NCI-H524 (cell line): ENCODE measurements at regions not wholly inside any gene's neighbourhood (a gene's known extent, or its start where the extent isn't known, plus 50 kb on each side); places are given as distances from the start of the nearest gene placed in this dataset.

Source experiments
- DNase-seq, 2 experiments: peaks; one replicate each; lab custom pipeline; 2025; lab: John Stamatoyannopoulos, UW

DNA sequence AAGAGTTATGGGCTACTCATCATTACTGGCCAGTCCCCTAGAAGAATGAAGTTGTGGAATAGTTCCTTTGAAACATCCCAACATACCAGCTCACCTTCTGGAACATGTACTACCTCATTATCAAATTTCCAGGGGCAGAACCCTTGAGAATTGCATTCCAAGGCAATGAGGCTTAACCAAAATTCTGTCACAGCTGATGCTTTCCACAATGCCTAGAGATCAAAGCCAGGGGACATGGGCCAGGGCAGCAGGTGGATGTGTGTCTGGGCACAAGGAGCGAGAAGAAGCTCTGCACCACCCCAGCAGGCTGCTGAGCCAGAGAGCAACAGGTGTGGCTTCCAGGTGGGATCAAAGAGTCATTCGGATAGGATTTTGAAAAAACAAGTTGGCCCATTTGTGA lies 362.1 kb downstream of the EFNB2 start:
- no peak for DNase-seq

DNA sequence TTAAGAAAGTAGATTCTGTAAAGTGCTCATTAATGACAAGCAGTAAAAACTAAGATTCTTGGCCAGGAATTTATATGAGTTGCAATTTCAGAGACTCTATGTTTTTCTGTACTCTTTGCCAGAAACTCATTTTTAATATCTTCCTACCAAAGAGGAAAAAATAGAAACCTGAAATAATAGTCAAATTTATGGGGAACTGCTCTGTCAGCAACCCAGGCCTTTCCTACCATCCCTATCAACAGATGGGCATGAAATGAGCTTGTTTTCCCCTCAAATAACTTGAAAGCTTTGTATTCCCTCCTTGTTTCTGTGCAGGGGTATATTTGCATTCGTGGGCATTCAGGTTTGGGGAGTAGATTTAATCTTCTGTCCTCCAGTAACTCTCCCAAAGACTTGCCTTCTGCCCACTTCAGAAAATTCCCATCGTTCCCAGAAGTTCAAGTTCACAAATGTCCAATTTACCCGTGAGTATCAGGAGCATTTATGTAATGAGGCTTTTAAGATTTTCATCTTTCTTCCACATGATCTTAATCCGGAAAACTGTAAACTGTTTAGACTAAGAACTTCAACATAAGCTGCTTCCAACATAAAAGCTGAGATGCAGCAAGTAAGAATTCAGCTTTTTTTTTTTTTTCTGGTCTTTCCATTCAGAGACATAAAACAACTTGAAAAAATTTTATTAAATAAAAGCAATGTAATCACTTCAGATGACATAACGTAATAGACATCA lies 363.1 kb downstream of the EFNB2 start:
- DNase-seq: no peak

DNA sequence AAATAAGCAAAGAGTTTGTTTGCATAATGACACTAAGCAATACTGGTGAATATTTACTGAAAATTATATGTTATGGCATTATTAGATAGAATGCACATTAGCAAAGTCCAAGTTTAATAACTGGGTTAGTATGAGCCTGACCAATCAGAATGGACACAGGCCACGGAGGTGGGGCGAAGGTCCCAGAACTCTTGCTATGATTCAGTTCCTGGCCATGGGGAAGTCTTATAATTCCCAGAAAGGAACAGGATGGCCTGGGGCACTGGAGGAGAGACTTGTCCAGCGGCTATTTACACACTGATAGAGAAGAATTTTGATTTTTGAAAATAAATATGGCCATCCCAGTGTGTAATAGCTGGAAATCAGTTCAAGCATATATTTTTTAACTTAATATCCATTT lies 372.0 kb downstream of the EFNB2 start:
- no peak for DNase-seq

DNA sequence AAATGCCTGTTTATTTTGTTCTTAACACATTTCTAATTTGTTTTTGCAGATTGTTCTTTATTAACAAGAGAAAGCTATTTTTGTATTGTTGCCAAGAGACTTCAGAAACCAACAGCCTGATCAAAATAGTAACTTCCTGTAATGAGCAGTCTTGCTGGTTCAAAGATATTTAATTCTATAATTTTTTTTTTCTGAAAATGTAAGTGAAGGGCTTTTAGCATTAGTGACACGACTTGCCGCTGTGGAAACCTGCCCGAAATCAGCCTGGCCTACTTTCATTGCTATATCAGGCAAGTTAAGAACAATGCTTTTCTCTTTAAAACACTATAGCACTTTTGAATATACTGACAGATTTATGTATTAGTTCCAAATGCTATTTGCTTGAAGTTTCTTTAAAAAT lies 374.3 kb downstream of the EFNB2 start:
- DNase-seq: no peak

DNA sequence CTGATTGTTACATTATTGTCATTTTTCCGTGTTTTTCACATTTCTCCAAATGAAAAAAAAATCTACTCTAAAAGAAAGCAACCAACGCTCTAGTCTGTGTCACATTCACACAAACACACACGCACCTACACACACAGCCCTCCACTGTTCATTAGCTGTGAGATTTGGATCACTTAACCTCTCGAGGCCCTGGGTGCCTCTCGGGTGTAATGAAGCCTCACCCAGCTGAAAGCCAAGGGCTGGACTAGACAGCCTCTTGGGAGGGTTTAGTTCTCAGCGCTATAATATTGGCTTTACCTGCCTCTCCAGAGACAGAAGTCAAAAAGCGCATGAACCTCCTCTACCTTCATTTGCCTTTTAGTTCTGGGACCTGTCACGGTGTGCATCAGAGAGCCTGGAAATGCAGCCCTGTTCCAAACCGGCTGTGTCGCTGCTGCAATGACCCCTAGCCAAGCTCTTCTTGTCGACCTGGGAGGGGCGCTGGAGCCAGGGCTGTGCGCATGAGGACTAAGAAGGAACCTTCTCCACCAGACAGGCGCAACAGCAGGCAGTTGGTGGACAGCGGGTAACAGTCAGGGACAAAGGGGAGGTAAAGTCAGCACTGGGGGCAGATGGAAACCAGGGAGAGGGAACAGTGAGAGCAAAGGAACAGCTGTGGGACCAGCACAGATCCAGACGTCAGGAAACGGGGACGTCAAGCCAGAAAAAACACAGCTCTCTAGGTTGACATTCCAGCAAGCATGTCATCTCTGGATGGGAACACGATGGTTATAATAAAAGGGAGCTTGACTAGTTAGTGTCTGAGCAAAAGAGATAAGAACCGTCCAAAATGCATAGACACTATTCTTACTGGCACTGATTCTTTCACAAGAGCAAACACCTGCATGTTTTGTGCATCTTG lies 375.9 kb downstream of the EFNB2 start:
- DNase-seq: no peak

DNA sequence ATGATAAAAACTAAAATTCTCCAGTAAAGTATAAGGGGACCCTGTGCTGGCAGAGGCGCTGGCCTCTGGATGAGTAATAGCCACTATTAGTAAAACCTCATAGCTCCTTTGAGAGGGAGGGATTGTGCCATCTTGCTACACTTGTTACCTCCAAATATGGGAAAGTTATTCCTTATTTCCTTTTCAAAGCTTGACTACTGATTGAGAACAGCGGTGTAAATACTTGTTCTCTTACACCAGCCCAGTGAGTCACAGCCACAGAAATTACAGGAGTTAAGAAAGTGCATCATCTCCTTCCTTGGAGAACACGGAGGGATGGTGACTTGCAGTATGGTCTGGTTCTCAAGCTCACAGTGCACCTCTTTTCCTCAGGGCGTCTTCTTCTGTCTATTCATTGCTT lies 379.0 kb downstream of the EFNB2 start:
- no peak for DNase-seq

DNA sequence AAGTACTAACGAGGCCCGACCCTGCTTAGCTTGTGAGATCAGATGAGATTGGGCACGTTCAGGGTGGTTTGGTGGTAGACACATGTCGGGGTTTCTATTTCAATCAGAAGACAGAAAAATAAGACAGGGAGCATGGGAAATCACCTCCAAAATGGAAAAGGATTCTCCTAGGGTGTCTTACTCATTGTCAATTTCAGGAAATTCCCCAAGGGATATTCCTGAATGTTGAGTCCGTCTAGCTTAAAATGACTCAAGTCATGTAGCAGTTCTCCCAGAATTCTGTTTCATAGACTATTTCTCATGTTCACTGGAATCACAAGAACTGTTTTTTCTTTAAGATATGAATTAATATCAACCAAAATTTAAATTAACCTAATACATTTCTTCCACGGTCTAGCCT lies 380.1 kb downstream of the EFNB2 start:
- DNase-seq: no peak

DNA sequence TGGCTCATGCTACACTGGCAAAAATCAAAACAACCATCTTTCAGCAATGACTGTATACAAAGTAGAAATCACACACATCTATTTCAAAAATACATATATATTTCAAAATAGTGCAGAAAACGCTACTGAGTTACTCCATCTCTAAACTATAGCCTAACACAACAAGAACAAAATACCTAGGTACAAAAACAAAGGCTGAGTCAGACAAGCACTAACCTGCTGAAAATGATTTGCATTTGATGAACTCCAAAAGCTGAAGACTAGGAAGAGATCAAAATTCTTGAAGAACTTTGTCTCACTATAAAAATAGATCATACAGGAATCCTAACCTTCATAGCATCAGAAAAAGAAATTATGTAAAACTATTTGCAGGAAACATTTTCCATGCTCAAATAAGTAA lies 381.6 kb downstream of the EFNB2 start:
- DNase-seq: no peak

DNA sequence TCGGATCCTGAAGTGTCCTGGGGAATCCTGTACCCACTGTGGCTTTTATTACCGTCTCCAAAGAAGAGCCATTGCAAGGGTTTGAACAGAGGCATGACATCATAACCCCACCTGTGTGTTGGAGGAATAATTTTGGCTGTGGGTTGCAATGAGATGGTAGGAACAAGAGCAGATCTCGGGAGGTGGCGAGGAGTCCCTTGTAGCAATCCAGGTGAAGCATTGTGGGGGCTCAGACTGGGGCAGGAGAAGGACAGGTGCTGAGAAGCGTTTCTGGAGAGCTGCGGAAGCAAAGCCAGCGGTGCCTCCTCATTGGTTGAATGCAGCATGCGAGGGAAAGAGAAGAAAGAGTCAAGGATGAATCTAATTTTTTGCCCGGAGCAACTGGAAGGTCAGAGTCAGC lies 382.4 kb downstream of the EFNB2 start:
- no peak for DNase-seq

DNA sequence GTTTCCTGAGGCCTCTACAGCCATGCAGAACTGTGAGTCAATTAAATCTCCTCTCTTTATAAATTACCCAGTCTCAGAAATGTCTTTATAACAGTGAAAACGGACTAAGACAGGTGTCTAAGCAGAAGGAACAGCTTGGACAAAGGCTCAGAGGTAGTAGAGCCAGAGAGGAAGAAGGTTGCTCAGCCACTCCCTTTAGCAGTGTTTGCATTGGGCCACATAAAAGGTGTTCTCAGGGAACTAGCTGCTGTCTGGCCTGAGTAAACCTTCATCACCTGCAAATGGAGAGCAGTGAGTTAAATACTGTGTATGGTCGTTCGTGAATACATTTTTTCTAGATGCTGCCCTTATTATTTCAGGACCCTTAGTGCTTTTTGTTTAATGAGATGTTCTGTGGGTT lies 383.4 kb downstream of the EFNB2 start:
- no peak for DNase-seq

DNA sequence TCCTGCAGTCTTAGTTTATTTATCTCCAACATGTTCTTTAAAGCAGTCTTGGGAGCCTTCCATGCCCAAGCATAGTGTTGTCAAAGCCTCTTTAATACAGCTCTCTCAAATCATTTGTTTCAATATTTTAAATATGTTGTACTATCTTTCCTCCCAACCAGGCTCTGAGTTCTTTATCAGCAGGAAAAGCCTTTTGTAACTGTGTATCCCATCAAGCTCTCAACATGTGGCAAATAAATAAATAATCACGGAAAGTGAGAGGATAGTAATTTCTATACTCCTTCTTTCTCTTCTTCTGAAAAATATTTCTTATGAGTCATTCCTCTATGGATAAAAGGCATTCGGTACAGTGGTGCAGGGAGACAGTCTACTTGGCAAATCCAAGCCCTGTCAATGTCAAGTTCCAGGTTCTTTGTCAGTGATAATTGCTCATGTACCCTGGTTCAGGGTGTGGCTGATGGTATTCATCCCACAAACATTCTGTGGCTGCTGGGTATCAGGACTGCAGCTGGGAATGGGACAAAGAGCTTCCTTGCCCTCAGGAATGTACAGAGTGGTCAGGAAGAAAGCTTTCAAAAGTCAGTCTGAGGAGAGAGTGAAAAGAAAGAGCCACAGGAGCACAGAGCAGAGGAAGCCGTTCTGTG lies 384.3 kb downstream of the EFNB2 start:
- no peak for DNase-seq

DNA sequence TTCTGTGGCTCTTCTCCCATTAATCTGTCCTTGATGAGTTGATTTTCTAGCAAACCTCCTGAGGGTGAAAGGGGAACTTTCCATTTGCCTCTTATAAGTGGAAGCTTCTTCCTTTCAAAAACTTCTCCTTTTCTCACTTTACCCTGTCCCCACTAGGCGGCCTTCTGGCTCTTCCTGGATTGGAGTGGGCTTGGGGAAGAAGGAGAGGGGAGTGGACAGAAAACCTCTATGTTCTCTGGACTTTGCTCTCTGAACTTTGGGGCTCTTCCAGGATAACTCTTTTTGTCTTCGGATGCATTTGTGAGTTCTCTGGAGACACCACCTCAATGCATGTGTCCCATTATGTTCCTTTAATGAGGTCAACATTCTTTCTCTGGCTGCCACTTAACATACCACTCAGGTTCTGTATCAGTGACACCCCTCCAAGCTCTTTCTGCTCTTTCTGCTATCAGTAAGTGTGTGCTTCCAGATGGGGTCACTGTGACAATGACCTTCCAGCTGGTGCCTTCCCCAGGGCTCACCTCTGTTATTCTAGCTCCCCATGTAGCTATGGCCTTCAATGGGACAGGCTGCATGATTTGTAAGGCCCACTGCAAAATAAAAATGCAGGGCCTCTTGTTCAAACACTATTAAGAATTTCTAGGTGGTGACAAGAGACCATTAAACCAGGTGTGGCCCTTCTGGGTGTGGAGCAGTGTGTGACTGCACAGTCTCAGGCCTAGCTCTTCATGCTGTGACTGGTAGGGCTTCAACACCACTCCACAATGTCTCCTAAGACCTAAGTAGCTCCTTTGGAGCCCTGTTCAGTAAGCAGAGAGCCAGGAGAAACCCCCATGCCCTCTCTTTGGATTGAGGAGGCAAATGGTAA lies 389.2 kb downstream of the EFNB2 start:
- DNase-seq: no peak

DNA sequence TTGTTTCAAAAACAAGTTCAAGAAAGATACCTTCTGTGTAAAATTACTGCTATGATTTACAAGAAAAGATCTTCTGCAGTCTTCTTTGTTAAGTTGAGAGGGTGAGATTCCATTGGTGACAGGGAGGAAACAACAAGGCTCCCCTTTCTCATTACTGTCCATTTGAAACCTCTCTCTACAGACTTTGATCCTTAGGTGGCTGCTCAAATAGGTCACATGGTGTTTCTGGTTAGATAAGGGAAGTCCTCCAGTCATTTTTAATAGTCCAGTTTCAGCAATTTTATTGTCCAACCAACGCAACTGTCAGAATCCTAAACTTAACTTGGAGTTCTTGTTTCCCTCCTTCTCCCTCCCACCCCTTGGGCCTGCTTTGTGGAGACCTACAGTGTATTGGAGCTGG lies 390.4 kb downstream of the EFNB2 start:
- DNase-seq: no peak

DNA sequence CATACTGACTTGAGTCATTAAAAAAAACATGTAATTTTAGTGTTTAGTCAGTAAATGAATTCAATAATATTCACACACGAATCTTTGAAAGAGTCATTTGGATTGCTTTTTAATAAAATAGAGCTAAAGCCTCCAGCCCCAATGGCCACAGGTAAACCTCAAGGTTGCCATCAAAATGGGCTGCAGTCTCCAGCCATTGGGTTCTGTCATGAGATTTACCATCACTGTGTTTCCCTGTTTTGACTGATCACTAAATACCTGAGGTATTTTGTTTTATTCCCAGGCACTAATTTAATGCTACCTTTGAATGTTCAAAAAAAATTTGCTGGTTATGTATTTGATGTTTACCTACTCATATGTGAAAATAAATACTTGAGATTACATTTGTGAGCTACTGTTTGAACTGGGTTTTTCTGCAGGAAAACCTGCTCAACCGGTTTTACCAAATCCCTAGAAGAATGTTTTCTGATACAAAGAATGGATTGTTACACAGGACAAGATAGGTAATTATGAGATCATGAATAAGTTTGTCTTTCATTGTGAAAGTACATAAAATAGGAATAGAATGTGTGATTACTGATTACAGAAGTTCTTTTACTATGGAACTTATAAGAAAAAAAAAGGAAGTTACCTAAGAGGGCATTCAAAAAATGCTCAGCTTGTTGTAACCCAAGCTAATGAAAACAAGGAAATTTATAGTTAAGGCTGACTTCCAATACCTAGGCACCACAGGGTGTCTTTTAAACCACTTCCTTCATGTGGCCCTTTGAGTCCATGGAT lies 391.3 kb downstream of the EFNB2 start:
- no peak for DNase-seq

DNA sequence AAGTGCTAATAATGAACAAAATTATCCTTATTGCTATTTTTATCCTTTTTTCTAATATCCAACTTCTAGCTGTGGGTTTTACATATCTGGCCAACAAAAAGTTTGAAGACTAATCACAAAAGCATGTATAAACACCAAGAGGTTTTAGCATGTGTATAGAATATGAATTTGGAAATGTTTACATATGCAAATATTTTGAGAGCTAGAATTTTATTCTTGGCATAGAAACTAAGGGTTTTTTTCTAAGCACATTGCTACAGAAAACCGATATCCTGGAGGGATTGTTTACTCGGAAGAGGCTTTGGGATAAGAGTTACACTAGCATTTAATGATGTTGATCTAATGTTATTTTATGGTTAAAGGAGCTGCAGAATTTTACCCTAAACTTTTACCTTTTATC lies 392.1 kb downstream of the EFNB2 start:
- no peak for DNase-seq

DNA sequence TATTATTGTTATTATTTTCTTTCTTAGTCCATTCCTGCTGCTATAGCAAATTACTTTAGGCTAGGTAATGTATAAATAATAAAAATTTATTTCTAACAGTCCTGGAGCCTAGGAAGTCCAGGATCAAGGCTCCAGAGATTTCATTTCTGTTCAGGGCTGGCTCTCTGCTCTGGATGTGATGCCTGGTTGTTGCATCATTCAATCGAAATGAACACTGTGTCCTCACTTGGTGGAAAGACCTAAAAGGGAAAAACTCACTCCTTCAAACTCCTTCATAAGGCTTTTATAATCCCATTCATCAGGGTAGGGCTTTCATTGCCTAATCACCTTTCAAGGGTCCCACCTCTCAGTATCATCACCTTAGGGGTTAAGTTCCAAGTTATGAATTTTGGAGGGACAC lies 395.0 kb downstream of the EFNB2 start:
- no peak for DNase-seq

DNA sequence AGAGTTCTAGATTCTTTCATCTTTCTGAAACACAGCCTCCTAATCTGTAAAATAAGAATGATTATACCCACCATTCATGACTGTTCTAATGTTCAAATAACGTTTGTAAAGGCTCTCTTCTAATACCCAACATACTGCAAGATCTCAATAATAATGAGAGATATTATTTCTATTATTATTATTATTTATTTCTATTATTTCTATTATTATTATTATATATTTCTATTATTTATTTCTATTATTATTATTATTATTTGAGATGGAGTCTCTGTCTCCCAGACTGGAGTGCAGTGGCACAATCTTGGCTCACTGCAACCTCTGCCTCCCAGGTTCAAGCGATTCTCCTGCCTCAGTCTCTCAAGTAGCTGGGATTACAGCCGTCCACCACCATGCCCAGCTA lies 395.5 kb downstream of the EFNB2 start:
- no peak for DNase-seq

DNA sequence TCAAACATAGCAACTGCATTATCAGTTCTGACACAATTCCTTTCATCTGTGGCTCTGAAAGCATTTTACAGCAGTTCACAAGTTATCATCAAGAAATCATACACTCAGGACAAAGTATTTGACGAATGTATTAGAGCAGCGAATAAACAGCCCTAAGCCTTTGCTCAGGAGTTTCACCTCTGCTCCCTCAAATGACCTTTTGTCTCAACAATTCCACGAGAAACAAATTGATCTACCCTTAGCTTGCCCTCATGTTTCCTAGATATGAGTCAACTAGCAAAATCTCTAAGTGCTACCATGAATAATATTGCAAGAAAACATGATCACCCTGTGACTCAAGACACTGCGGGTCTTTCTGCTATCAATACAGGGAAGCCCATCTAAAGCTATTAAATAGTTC lies 396.1 kb downstream of the EFNB2 start:
- no peak for DNase-seq

DNA sequence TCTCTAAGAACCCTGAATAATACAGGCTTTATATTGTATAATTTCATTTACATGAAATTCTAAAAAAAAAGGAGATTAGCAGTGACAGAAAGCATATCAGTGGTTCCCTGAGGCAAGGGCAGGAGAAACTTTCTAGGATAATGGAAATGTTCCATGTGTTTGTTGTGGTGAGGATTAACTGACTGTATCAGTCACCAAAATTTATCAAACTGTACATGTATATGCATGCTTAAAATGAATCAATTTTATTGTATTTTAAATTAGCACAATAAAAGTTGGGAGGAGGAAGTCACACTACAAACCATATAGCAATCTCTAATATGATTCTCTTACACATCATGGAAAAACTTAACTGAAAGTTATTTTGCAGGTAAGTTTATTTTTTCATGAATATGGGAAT lies 396.8 kb downstream of the EFNB2 start:
- DNase-seq: no peak

DNA sequence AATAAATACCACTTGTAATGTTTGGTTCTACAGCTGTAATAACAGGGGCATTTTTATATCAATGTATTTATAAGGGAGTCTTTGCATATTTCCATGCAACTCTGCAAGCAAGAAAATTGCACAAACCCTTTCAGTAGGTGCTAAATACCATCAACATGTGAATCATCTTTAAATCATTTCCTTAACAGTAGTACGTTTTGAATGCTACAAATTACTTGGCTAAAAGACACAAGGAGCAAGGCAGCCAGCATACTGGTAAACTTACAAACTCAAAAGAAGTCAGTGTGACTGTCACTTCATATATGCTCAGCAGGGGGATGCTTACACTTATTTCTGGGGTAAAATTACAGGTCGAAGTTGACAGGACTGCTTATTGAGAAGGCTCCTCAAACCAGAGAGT lies 402.4 kb downstream of the EFNB2 start:
- no peak for DNase-seq

DNA sequence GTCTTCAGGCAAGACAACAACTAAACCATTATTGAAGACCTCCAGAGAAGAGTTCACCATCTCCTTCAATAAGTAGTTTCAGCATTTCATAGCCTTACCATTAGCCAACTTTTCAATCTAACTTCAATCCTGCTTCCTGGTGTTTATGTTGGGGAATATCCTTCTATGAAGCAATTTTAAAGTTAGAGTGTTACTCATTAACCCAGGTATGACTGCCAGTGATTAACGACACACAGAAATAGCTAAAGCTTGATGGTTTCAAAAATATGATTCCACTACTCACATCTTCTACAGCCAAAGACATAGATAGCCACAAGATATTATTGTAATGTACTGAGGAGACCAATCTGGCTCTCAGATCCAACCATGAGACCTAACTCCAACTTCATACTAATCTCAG lies 403.2 kb downstream of the EFNB2 start:
- no peak for DNase-seq
